GM12892 (cell line): ENCODE measurements at regions not wholly inside any gene's neighbourhood (a gene's known extent, or its start where the extent isn't known, plus 50 kb on each side); places are given as distances from the start of the nearest gene placed in this dataset.

Source experiments
- POLR2A ChIP-seq: IDR thresholded peaks from 2 replicates; pipeline ENCODE4 v1.6.1; 2011; ENCODE audit warnings: low read depth, low read length, control low read depth
- POLR2AphosphoS5 ChIP-seq: IDR thresholded peaks from 2 replicates; pipeline ENCODE4 v1.6.1; 2011; ENCODE audit warnings: low read depth, low read length, control low read depth

GRCh38 chr5:167616043-167616890, 675.2 kb upstream of the WWC1 start:
- TF ChIP-seq POLR2A: no peak
- TF ChIP-seq POLR2AphosphoS5: no peak
